ENCODE measurements at regions not wholly inside any gene's neighbourhood (a gene's known extent, or its start where the extent isn't known, plus 50 kb on each side); places are given as distances from the start of the nearest gene placed in this dataset.

DNA sequence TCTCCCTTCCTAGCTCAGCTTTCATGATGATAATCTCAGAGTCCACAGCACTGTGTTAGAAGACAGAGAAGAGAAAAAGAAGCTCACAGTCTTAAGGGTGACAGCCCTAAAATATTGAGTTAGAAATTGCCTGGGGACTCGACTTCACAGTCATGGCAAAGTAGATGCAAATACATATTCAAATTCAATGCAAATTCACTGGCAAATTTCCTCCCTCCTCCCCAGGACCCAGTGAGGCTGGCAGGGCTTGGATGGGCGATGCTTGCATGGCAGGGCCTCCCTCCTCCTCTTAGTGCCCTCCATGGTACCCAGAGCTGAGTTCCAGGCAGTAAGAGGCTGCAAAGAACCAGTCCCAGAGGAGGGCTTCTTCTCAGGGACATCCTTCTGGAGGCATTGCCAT, 115.6 kb upstream of the UQCRFS1 start:
- DNase-seq: no peak
- H3K27ac ChIP-seq (ENCODE audit: low read depth in 2 of 2, low read length in 1 of 2): no peak overlapping the region
- 0% methylated on average over 2 of the region's 2 CpGs for WGBS (ENCODE audit: low lambda C conversion rate)
- CTCF ChIA-PET: no interaction called here
- H3F3A ChIP-seq (replicated peaks; ENCODE audit: insufficient read depth): no peaks in the 10 kb centered on the region
- no peak overlapping the region for H3K4me2 ChIP-seq
- no peak overlapping the region for H2AFZ ChIP-seq (ENCODE audit: low read depth)
- no peaks in the 10 kb centered on the region for H3K9me2 ChIP-seq
- no peak overlapping the region for H3K4me3 ChIP-seq (ENCODE audit: low read depth in 2 of 2, low read length in 1 of 2)
- no peaks in the 10 kb centered on the region for H4K20me1 ChIP-seq (ENCODE audit: insufficient read depth)
- H3K4me1 ChIP-seq (ENCODE audit: control insufficient read depth in 1 of 2, insufficient read depth in 2 of 2, low read depth in 1 of 2, low read length in 1 of 2): no peaks in the 10 kb centered on the region
- no peaks in the 10 kb centered on the region; the same call in 1 of the 2 replicates for H3K27me3 ChIP-seq (ENCODE audit: insufficient read depth)
- no peaks in the 10 kb centered on the region for H3K9me3 ChIP-seq
- no peak overlapping the region for H3K9ac ChIP-seq
- POLR2A ChIA-PET: no interaction called here
- TF ChIP-seq RXRA (IDR thresholded peaks at IDR 0.05; ENCODE audit: borderline replicate concordance, low read depth) (no peak), TEAD4 (IDR thresholded peaks at IDR 0.05; ENCODE audit: borderline replicate concordance, insufficient read depth) (no peak), SMC3 (IDR thresholded peaks at IDR 0.05; ENCODE audit: low read depth, low read length) (no peak), RFX5 (IDR thresholded peaks at IDR 0.05; ENCODE audit: low read length) (no peak)
- no peaks in the 10 kb centered on the region for H3K36me3 ChIP-seq (replicated peaks in 1 of 2; ENCODE audit: control insufficient read depth in 1 of 2, insufficient read depth in 2 of 2, low read length in 1 of 2)
- no peaks in the 10 kb centered on the region for H3K79me2 ChIP-seq (ENCODE audit: insufficient read depth)

- H4K20me1 ChIP-seq (ENCODE audit: insufficient read depth): no peaks in the 10 kb centered on the region
- no peaks in the 10 kb centered on the region for H3K79me2 ChIP-seq (ENCODE audit: insufficient read depth)
- no peaks in the 10 kb centered on the region for H3K4me1 ChIP-seq (ENCODE audit: control insufficient read depth in 1 of 2, insufficient read depth in 2 of 2, low read depth in 1 of 2, low read length in 1 of 2)
- H3K4me3 ChIP-seq (ENCODE audit: low read depth in 2 of 2, low read length in 1 of 2): no peak overlapping the region
- CTCF ChIA-PET: interaction anchor here (0.6 kb wide), 1 partner anchor 534 kb away, joined by 3 read pairs; no protein-coding TSS in a partner anchor
- no peaks in the 10 kb centered on the region for H3K9me3 ChIP-seq
- DNase-seq: no peak
- H3F3A ChIP-seq (replicated peaks; ENCODE audit: insufficient read depth): no peaks in the 10 kb centered on the region
- TF ChIP-seq GABPA (IDR thresholded peaks at IDR 0.05; ENCODE audit: low read depth) (no peak), REST (IDR thresholded peaks at IDR 0.05; ENCODE audit: low read depth, low read length) (peak; percentile 92)
- H2AFZ ChIP-seq (ENCODE audit: low read depth): no peak overlapping the region
- no peaks in the 10 kb centered on the region for H3K36me3 ChIP-seq (replicated peaks in 1 of 2; ENCODE audit: control insufficient read depth in 1 of 2, insufficient read depth in 2 of 2, low read length in 1 of 2)
- no peak overlapping the region for H3K27ac ChIP-seq (ENCODE audit: low read depth in 2 of 2, low read length in 1 of 2)
- H3K9ac ChIP-seq: no peak overlapping the region
- no peaks in the 10 kb centered on the region; the same call in 1 of the 2 replicates for H3K27me3 ChIP-seq (ENCODE audit: insufficient read depth)
- H3K4me2 ChIP-seq: no peak overlapping the region
- 0% methylated on average over 3 of the region's 5 CpGs for whole genome bisulfite sequencing (ENCODE audit: low lambda C conversion rate)
- H3K9me2 ChIP-seq: no peaks in the 10 kb centered on the region
- POLR2A ChIA-PET: no interaction called here
These were observed 116.6 kb upstream of the UQCRFS1 start for GRCh38 chr19:29329460-29330134.

GRCh38 chr19:29336425-29336824, 123.5 kb upstream of the UQCRFS1 start:
- DNase-seq: no peak
- Histone ChIP-seq H3K9ac (no peak overlapping the region), H3K9me2 (no peaks in the 10 kb centered on the region), H3K4me3 (ENCODE audit: low read depth in 2 of 2, low read length in 1 of 2) (no peak overlapping the region), H3K27ac (ENCODE audit: low read depth in 2 of 2, low read length in 1 of 2) (no peak overlapping the region), H4K20me1 (ENCODE audit: insufficient read depth) (no peaks in the 10 kb centered on the region), H3K36me3 (replicated peaks in 1 of 2; ENCODE audit: control insufficient read depth in 1 of 2, insufficient read depth in 2 of 2, low read length in 1 of 2) (no peaks in the 10 kb centered on the region), H3K27me3 (ENCODE audit: insufficient read depth) (no peaks in the 10 kb centered on the region), H3K9me3 (no peaks in the 10 kb centered on the region), H3K4me2 (no peak overlapping the region), H3K4me1 (ENCODE audit: control insufficient read depth in 1 of 2, insufficient read depth in 2 of 2, low read depth in 1 of 2, low read length in 1 of 2) (no peaks in the 10 kb centered on the region), H2AFZ (ENCODE audit: low read depth) (no peak overlapping the region), H3K79me2 (ENCODE audit: insufficient read depth) (no peaks in the 10 kb centered on the region), H3F3A (replicated peaks; ENCODE audit: insufficient read depth) (no peaks in the 10 kb centered on the region)
- ChIA-PET POLR2A (no interaction called here), CTCF (no interaction called here)
- WGBS (ENCODE audit: low lambda C conversion rate): 1% methylated on average over 5 of the region's 5 CpGs
- no peak for TF ChIP-seq YY1 (IDR thresholded peaks at IDR 0.05; ENCODE audit: low read depth)
- no peak for TF ChIP-seq SIN3A (IDR thresholded peaks at IDR 0.05; ENCODE audit: borderline replicate concordance, low read depth, low read length)
- TF ChIP-seq USF2 (IDR thresholded peaks at IDR 0.05; ENCODE audit: borderline replicate concordance, low read depth, low read length): no peak
- no peak for TF ChIP-seq TCF12 (IDR thresholded peaks at IDR 0.05)
- TF ChIP-seq REST (IDR thresholded peaks at IDR 0.05; ENCODE audit: low read depth, low read length): no peak
- no peak for TF ChIP-seq ELF1 (IDR thresholded peaks at IDR 0.05)
- TF ChIP-seq RXRA (IDR thresholded peaks at IDR 0.05; ENCODE audit: borderline replicate concordance, low read depth): no peak
- TF ChIP-seq, protein P1, sequence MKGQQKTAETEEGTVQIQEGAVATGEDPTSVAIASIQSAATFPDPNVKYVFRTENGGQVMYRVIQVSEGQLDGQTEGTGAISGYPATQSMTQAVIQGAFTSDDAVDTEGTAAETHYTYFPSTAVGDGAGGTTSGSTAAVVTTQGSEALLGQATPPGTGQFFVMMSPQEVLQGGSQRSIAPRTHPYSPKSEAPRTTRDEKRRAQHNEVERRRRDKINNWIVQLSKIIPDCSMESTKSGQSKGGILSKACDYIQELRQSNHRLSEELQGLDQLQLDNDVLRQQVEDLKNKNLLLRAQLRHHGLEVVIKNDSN (IDR thresholded peaks at IDR 0.05; ENCODE audit: borderline replicate concordance, low read depth): no peak

Data from SK-N-SH (cell line).